ENCODE measurements at regions not wholly inside any gene's neighbourhood (a gene's known extent, or its start where the extent isn't known, plus 50 kb on each side); places are given as distances from the start of the nearest gene placed in this dataset.
"Not testable (repeated sequence)": the region's sequence is repeated elsewhere in the genome, so short reads cannot be mapped to it uniquely, and the experiment has no call there.

GRCh38 chr10:78212060-78212785, 178.6 kb downstream of the RPS24 start:
- no peak for DNase-seq

DNA sequence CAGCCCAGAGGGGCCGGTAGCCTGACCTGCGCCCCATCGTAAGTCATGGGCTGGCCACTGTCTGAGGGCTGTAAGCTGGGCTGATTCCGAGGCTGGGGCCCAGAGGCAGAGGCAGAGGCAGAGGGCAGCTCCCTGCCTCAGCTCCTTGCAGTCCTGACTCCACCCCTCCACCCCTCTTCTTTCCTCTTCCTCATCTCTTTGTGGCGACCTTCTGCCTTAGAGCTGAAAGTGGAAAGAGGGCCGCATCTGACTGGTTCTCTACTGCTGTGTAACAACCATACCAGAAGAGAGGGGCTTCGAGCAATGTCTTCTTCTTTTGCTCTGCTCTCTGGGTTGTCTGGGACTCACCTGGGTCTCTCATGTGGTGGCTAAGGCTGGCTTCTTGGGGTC, 179.1 kb downstream of the RPS24 start:
- DNase-seq, result no peak

DNA sequence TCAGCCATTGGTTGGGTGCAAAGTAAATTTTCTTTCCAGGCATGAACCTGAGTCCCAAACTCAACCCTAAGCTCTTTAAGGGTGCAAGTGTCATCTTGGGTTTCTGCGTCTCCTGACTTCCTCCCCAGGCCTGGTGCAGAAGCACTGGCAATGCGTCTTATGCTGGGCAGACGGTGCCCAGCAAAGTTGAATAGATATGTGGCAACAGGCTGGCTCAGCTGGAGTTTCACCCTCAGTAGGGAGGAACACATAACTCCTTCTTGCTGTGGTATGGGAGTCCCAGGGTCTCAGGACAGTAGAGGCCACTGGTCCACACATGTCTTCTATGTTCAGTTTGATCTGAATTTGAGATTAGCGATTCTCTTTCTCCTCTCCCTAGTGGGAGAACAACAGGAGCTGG, 181.3 kb downstream of the RPS24 start:
- DNase-seq, result no peak

DNA sequence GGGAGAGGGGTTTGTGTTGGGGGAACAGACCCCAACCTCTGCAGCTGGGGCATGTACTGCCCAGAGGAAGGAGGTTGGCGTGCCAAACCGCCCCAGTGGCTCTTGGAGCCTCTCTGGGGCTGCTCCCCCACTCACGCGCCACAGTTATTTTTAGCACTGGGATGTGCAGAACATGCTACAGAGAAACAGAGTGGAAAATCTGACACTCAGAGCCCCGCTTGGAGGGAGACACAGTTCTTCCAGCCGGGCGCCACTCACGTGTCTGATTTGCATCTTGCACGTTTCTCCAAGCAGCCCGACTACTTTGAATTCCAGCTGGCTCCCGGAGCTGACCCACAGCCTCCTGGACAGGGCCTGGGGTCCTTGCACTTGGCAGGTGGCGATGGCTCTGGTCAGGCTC, 182.0 kb downstream of the RPS24 start:
- no peak for DNase-seq

GRCh38 chr10:78217336-78217735, 183.7 kb downstream of the RPS24 start:
- DNase-seq, result no peak

GRCh38 chr10:78218798-78219490, 185.3 kb downstream of the RPS24 start:
- no peak for DNase-seq

DNA sequence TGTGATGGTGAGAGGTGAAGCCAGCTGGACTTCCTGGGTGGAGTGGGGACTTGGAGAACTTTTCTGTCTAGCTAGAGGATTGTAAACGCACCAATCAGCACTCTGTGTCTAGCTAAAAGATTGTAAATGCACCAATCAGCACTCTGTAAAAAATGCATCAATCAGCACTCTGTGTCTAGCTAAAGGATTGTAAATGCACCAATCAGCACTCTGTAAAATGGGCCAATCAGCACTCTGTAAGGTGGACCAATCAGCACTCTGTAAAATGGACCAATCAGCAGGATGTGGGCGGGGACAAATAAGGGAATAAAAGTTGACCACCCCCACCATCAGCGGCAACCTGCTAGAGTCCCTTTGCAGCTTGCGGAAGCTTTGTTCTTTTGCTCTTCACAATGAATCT, 185.9 kb downstream of the RPS24 start:
- not testable (repeated sequence) for DNase-seq

DNA sequence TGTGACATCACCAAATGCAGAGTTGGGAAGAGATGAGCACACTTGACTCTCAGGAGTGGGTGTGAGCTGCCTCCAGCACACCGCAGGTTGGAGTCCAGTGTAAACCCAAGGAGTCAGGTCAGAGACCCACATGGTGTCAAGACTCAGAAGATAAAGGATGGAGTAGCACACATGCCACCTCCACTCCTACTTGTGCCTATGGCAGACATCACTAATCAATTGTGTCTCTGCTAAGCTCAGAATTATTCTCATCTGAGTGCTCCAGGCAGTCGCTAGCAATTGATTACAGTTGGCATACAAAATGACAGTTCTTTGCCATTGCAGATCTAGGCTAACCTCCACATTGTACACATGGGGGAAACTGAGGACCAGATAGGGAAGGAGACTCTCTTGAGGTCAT, 187.1 kb downstream of the RPS24 start:
- no peak for DNase-seq

GRCh38 chr10:78222096-78222790, 188.6 kb downstream of the RPS24 start:
- no peak for DNase-seq

- no peak for DNase-seq
Observed at GRCh38 chr10:78223088-78223487, 189.4 kb downstream of the RPS24 start.

DNA sequence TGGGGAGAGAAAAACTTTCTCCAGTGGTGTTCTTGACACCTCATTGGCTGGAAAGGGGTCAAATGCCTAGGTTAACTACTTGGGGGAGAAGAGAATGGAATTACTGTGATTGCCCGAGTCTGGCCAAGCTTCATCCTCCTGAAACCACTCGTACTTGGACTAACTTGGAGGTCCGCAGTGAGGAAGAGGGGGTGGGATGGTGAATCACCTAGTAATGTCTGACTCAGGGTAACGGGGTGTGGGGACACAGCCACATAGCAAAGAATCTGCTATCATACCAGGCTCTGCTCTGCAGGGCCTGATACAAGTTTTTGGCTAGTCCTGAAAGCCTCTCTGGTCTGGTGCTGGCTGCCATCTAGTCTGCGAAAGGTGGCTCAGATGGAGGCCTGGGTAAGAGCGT, 190.9 kb downstream of the RPS24 start:
- no peak for DNase-seq

DNA sequence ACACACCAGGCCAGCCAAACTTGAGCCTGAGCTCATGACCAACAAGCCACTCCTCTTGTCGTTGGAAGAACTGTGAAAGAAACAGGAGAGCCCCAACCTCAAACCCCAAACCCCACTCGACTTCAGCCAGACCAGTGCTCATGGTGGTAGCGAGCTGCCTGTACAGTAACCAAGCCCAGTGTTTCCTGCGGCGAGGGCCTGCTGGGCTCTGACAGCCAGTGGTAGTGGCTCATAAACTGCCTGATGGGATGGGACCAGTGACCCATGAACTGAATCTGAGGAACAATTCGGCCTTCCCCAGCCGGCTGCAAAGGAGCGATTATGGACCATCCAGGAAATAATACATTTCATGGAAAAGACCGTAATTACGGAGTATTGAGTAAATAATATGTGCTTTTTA, 191.9 kb downstream of the RPS24 start:
- DNase-seq, result no peak

DNA sequence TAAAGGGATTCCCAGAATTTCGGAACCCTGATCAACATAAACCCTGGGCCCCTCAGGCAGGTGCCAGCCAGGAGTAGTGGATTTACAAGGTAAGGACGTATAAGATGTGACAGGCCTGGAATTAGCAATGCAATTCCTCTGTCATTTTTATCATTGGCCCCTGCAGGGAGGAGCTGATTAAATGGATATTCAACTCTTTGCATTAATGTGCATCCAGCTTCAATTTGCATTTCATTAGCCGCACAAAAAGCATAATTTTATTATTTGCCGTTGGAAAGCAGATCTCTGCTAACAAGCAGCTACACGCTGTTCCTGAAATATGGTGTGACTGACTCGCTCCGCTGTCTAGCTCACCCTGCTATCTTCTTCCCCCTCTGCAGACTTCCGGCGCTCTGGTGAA, 195.8 kb downstream of the RPS24 start:
- DNase-seq, result no peak

DNA sequence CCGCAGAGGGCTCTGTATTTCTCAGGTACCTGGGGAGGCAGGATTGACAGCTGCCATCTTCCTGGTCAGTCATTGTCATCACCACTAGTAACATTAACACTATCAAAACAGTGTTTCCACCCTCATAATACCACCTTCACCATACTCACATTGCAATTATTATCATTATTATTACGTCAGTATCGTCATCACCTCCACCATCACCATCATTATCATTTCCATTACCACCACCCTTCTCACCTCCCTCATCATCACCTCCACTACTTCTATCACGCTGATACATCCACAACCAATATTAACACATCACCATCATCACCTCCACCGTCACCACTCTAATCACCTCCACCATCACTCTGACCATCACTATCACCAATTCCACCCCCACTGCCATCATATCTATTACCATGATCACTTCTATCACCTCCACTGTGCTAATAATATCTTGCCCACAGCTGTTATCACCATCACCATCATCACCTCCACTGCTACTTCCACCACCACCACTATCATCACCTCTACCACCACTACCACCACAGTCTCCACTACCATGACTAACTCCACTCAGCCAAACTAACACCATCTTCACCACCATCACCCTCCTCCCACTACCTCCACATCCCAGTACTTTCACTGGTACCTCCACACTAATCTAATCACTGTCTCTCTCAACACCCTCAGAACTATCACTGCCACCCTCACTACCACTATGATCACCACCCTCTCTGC, 196.4 kb downstream of the RPS24 start:
- no peak for DNase-seq

DNA sequence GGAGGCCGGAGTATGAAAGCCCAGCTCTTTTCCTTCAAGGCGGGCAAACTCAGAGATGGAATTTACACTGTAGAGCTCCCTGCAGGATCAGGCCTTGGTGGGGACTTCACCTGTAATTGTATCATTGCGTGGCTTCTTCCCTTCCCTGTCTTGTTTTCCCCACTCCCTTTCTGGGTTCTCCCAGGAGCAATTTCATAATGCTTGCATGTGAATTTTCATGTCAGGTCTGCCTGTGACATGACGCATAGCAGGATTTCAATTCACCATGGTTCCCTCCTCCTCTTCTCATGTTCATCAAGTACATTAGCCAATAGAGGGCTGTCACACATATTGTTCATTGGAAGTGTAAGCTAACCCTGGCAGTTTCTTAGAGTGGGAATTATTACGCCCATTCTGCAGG, 197.7 kb downstream of the RPS24 start:
- DNase-seq, result no peak

- no peak for DNase-seq
Observed at GRCh38 chr10:78231939-78232338, 198.3 kb downstream of the RPS24 start.

GRCh38 chr10:78236416-78237015, 202.9 kb downstream of the RPS24 start:
- no peak for DNase-seq

DNA sequence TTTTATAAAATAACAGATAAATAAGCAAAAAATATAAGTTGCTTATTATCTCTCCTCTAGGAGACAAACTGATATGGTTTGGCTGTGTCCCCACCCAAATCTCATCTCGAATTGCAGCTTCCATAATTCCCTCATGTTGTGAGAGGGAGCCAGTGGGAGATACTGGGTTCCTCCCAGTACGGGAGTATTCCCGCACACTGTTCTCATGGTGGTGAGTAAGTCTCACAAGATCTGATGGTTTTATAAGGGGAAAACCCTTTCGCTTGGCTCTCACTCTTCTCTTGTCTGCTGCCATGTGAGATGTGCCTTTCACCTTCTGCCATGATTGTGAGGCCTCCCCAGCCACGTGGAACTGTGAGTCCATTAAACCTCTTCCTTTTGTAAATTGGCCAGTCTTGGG, 204.3 kb downstream of the RPS24 start:
- not testable (repeated sequence) for DNase-seq

- no peak for DNase-seq
Observed at GRCh38 chr10:78247266-78247665, 213.6 kb downstream of the RPS24 start.

GRCh38 chr10:78247821-78248220, 214.2 kb downstream of the RPS24 start:
- DNase-seq, result no peak

DNA sequence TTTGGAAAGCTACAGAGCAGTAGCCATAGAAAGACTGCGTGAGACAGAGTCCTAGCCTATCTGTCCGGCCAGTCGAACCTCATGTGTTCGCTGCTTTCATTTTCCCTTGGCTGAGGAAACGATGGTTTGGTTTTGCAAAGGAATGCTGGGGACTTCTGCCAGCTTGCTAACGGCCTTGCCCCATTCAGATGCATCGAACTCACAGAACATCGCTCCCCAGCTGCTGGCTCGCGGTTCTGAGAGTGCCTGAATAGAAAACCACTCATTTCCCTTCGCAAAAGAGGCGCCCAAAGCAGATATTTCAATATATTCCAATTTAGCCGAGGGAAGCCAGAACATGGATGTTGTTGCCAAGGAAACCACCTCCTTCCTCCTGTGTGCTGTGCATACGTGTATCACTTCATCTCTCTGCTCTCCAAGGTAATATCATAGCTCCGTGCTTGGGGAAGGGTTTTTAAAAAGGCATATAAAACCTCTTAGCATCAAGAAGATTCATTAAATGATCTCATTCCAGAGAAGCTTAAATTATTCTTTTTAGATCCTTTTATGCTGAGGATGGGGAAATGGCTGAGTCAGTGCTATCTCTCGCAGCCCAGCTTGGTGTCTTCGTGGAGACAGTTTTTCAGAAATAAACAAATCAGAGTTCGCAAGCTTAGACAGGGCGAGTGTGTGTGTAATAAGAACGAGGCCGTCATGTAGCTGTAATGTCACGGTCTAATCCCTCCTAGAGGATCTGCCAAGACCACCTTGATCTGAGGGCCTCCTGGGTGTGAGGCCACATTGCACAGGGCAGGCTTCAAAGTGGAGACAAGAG, 215.2 kb downstream of the RPS24 start:
- no peak for DNase-seq

- DNase-seq, result no peak
Observed at GRCh38 chr10:78249690-78250089, 216.0 kb downstream of the RPS24 start.
